Vagina (tissue), 2 donors: ENCODE measurements at regions not wholly inside any gene's neighbourhood (a gene's known extent, or its start where the extent isn't known, plus 50 kb on each side); places are given as distances from the start of the nearest gene placed in this dataset.

Experiments used
- POLR2A ChIP-seq, 2 donors: fragments of 450-650 bp; IDR thresholded peaks; one replicate each; pipeline ENCODE4 v1.6.1; 2017; ENCODE audit warnings: antibody characterized with exemption in 2 of 2, mild to moderate bottlenecking in 2 of 2, moderate library complexity in 2 of 2
- POLR2AphosphoS5 ChIP-seq, 2 donors: sonication (generic); formaldehyde crosslinking; IDR thresholded peaks; one replicate each; pipeline ENCODE4 v1.9.0; 2017; ENCODE audit warnings: antibody characterized with exemption in 2 of 2, mild to moderate bottlenecking in 2 of 2, low read depth in 1 of 2; ENCODE audit not compliant: insufficient read depth in 1 of 2
- TF ChIP-seq, protein P1 (sequence below), 3 experiments: fragments of 450-650 bp in 2 of 3; fragments of 200-600 bp in 1 of 3; sonication (generic) in 1 of 3; IDR thresholded peaks; one replicate each; pipeline ENCODE4 v1.5.1; 2017 to 2019; ENCODE audit warnings: antibody characterized with exemption in 3 of 3, mild to moderate bottlenecking in 2 of 3, moderate library complexity in 2 of 3

GRCh38 chr2:192414794-192415193 is 220.1 kb upstream of the TMEFF2 start:
- no peak for TF ChIP-seq POLR2AphosphoS5 (IDR thresholded peaks at IDR 0.05; ENCODE audit: insufficient read depth in 1 of 2, low read depth in 1 of 2)
- TF ChIP-seq, protein P1, sequence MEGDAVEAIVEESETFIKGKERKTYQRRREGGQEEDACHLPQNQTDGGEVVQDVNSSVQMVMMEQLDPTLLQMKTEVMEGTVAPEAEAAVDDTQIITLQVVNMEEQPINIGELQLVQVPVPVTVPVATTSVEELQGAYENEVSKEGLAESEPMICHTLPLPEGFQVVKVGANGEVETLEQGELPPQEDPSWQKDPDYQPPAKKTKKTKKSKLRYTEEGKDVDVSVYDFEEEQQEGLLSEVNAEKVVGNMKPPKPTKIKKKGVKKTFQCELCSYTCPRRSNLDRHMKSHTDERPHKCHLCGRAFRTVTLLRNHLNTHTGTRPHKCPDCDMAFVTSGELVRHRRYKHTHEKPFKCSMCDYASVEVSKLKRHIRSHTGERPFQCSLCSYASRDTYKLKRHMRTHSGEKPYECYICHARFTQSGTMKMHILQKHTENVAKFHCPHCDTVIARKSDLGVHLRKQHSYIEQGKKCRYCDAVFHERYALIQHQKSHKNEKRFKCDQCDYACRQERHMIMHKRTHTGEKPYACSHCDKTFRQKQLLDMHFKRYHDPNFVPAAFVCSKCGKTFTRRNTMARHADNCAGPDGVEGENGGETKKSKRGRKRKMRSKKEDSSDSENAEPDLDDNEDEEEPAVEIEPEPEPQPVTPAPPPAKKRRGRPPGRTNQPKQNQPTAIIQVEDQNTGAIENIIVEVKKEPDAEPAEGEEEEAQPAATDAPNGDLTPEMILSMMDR (IDR thresholded peaks at IDR 0.05): no peak
- TF ChIP-seq POLR2A (IDR thresholded peaks at IDR 0.05): no peak
